Muscle layer of duodenum (tissue), 2 donors: ENCODE measurements at regions not wholly inside any gene's neighbourhood (a gene's known extent, or its start where the extent isn't known, plus 50 kb on each side); places are given as distances from the start of the nearest gene placed in this dataset.

Experiments
- H3K27ac ChIP-seq: one replicate; pipeline ENCODE4 v1.7.0; 2013; ENCODE audit warnings: mild to moderate bottlenecking, low read length
- H3K27me3 ChIP-seq: one replicate; pipeline ENCODE4 v1.7.0; 2013; ENCODE audit warnings: low read depth, mild to moderate bottlenecking, control low read depth, low read length
- H3K36me3 ChIP-seq, 2 donors: one replicate each; pipeline ENCODE4 v1.7.0; 2013; ENCODE audit warnings: low read length in 2 of 2, control low read depth in 1 of 2, mild to moderate bottlenecking in 1 of 2; ENCODE audit not compliant: insufficient read depth in 2 of 2, control insufficient read depth in 1 of 2
- H3K4me1 ChIP-seq, 2 donors: one replicate each; pipeline ENCODE4 v1.7.0; 2013; ENCODE audit warnings: low read length in 2 of 2, mild to moderate bottlenecking in 2 of 2, control low read depth in 1 of 2, moderate library complexity in 1 of 2; ENCODE audit not compliant: insufficient read depth in 2 of 2, control insufficient read depth in 1 of 2
- H3K4me3 ChIP-seq, 2 donors: one replicate each; pipeline ENCODE4 v1.7.0; 2013; ENCODE audit warnings: low read length in 2 of 2, low read depth in 1 of 2, mild to moderate bottlenecking in 1 of 2
- H3K9me3 ChIP-seq, 2 donors: one replicate each; pipeline ENCODE4 v1.7.0; 2013; ENCODE audit warnings: low read length in 2 of 2, control low read depth in 1 of 2, mild to moderate bottlenecking in 1 of 2; ENCODE audit not compliant: control insufficient read depth in 1 of 2
- donor health status: healthy.

GRCh38 chr6:133648581-133648980, 240.3 kb upstream of the TCF21 start:
- H3K4me3 ChIP-seq = no peak overlapping the region
- H3K9me3 ChIP-seq = no peaks in the 10 kb centered on the region
- no peaks in the 10 kb centered on the region for H3K27me3 ChIP-seq
- H3K4me1 ChIP-seq = peaks cover 0 to 18% of the 10 kb centered on the region in 2 donors
- no peaks in the 10 kb centered on the region for H3K36me3 ChIP-seq
- no peak overlapping the region for H3K27ac ChIP-seq

- no peak overlapping the region for H3K4me3 ChIP-seq
- no peaks in the 10 kb centered on the region for H3K9me3 ChIP-seq
- no peak overlapping the region for H3K27ac ChIP-seq
- no peaks in the 10 kb centered on the region for H3K27me3 ChIP-seq
- no peaks in the 10 kb centered on the region for H3K4me1 ChIP-seq
- H3K36me3 ChIP-seq = no peaks in the 10 kb centered on the region
Measured at GRCh38 chr6:133671376-133671775, 217.5 kb upstream of the TCF21 start.

GRCh38 chr6:133673056-133673455, 215.9 kb upstream of the TCF21 start:
- no peak overlapping the region for H3K27ac ChIP-seq
- no peaks in the 10 kb centered on the region for H3K27me3 ChIP-seq
- no peaks in the 10 kb centered on the region for H3K36me3 ChIP-seq
- H3K9me3 ChIP-seq = no peaks in the 10 kb centered on the region
- H3K4me3 ChIP-seq = no peak overlapping the region
- no peaks in the 10 kb centered on the region for H3K4me1 ChIP-seq

GRCh38 chr6:133674661-133675060, 214.3 kb upstream of the TCF21 start:
- Histone ChIP-seq H3K4me1 (no peaks in the 10 kb centered on the region), H3K9me3 (no peaks in the 10 kb centered on the region), H3K27me3 (no peaks in the 10 kb centered on the region), H3K27ac (no peak overlapping the region), H3K36me3 (no peaks in the 10 kb centered on the region), H3K4me3 (no peak overlapping the region)

GRCh38 chr6:133680994-133681393, 207.9 kb upstream of the TCF21 start:
- H3K36me3 ChIP-seq = no peaks in the 10 kb centered on the region
- no peak overlapping the region for H3K4me3 ChIP-seq
- H3K27me3 ChIP-seq = no peaks in the 10 kb centered on the region
- H3K4me1 ChIP-seq = peaks cover 0 to 16% of the 10 kb centered on the region in 2 donors
- H3K27ac ChIP-seq = no peak overlapping the region
- H3K9me3 ChIP-seq = no peaks in the 10 kb centered on the region

- Histone ChIP-seq H3K27ac (no peak overlapping the region), H3K36me3 (no peaks in the 10 kb centered on the region), H3K27me3 (no peaks in the 10 kb centered on the region), H3K4me3 (no peak overlapping the region), H3K9me3 (no peaks in the 10 kb centered on the region), H3K4me1 (peaks cover 0 to 16% of the 10 kb centered on the region in 2 donors)
Measured at GRCh38 chr6:133681891-133682290, 207.0 kb upstream of the TCF21 start.

GRCh38 chr6:133682506-133683307, 206.2 kb upstream of the TCF21 start:
- Histone ChIP-seq H3K4me3 (no peak overlapping the region), H3K36me3 (no peaks in the 10 kb centered on the region), H3K27me3 (no peaks in the 10 kb centered on the region), H3K27ac (no peak overlapping the region), H3K9me3 (no peaks in the 10 kb centered on the region), H3K4me1 (peaks cover 0 to 16% of the 10 kb centered on the region in 2 donors)

- no peak overlapping the region for H3K4me3 ChIP-seq
- H3K27me3 ChIP-seq = no peaks in the 10 kb centered on the region
- no peak overlapping the region for H3K27ac ChIP-seq
- H3K9me3 ChIP-seq = no peaks in the 10 kb centered on the region
- H3K4me1 ChIP-seq = peaks cover 0 to 16% of the 10 kb centered on the region in 2 donors
- H3K36me3 ChIP-seq = no peaks in the 10 kb centered on the region
Measured at GRCh38 chr6:133683308-133683580, 205.7 kb upstream of the TCF21 start.

- no peaks in the 10 kb centered on the region for H3K36me3 ChIP-seq
- no peak overlapping the region for H3K27ac ChIP-seq
- no peaks in the 10 kb centered on the region for H3K27me3 ChIP-seq
Measured at GRCh38 chr6:133683606-133684005, 205.3 kb upstream of the TCF21 start.

GRCh38 chr6:133688705-133689492, 200.0 kb upstream of the TCF21 start:
- Histone ChIP-seq H3K27ac (no peak overlapping the region), H3K4me3 (no peak overlapping the region), H3K27me3 (no peaks in the 10 kb centered on the region), H3K4me1 (peaks cover 0 to under 1% of the 10 kb centered on the region in 2 donors), H3K9me3 (no peaks in the 10 kb centered on the region), H3K36me3 (no peaks in the 10 kb centered on the region)

More at GRCh38 chr6:133683606-133684005, 205.3 kb upstream of the TCF21 start:
- H3K9me3 ChIP-seq = no peaks in the 10 kb centered on the region
- no peak overlapping the region for H3K4me3 ChIP-seq
- H3K4me1 ChIP-seq = peaks cover 0 to 16% of the 10 kb centered on the region in 2 donors

- Histone ChIP-seq H3K4me3 (no peak overlapping the region), H3K4me1 (no peaks in the 10 kb centered on the region), H3K9me3 (no peaks in the 10 kb centered on the region), H3K27me3 (no peaks in the 10 kb centered on the region), H3K27ac (no peak overlapping the region), H3K36me3 (no peaks in the 10 kb centered on the region)
Measured at GRCh38 chr6:133689863-133690262, 199.1 kb upstream of the TCF21 start.
